HepG2 (cell line): ENCODE measurements at regions not wholly inside any gene's neighbourhood (a gene's known extent, or its start where the extent isn't known, plus 50 kb on each side); places are given as distances from the start of the nearest gene placed in this dataset.

ENCODE experiments used
- ATAC-seq: fragments of 200-7000 bp; cut with Tn5 transposase; 3 replicates; pipeline ENCODE4 v1.9.1; 2020; ENCODE audit warnings: mild to moderate bottlenecking, moderate library complexity
- BruUV-seq: library from RNA; stranded (reverse); fragments of 400-500 nt; replicated peaks from 2 replicates; lab custom pipeline; 2021; lab: Mats Ljungman, UMichigan
- CTCF ChIA-PET: fragments of 300-600 bp; formaldehyde crosslinking; extraction: SDS; loops from one replicate; lab custom pipeline; 2021; ENCODE audit warnings: low total read pairs, inconsistent platforms, low intra/inter-chr PET ratio; lab: Yijun Ruan, JAX
- POLR2A ChIA-PET: fragments of 350-600 bp; sonication (Branson Sonifier 250); formaldehyde crosslinking; loops from one replicate; lab custom pipeline; 2020; ENCODE audit warnings: antibody characterized with exemption, inconsistent platforms; lab: Yijun Ruan, JAX
- DNase-seq: peaks from one replicate; pipeline ENCODE4 v3.0.0-alpha.2; 2015; ENCODE audit warnings: low spot score
- FAIRE-seq: peaks from 3 replicates; lab custom pipeline; 2011; peaks lifted over from hg19 to GRCh38; lab: Jason Lieb, UNC
- H2AFZ ChIP-seq: one replicate; pipeline ENCODE4 v1.6.1; 2011; ENCODE audit warnings: low read length, inconsistent platforms
- H3K27ac ChIP-seq: fragments of 300-600 bp; 3 replicates; pipeline ENCODE4 v1.8.0; 2011; ENCODE audit warnings: mixed run types, mild to moderate bottlenecking, mixed read lengths, low read length, inconsistent platforms; ENCODE audit not compliant: insufficient read depth; ENCODE audit errors: extremely low read length
- H3K27me3 ChIP-seq, 2 experiments: fragments of 200-600 bp in 1 of 2; 2 replicates in 1 of 2; 3 replicates in 1 of 2; pipeline versions ENCODE4 v1.6.0 to v1.8.0; 2011; ENCODE audit warnings: low read length in 2 of 2, mild to moderate bottlenecking in 2 of 2, moderate library complexity in 2 of 2, inconsistent platforms in 1 of 2; ENCODE audit not compliant: insufficient read depth in 2 of 2, control insufficient read depth in 1 of 2
- H3K36me3 ChIP-seq, 2 experiments: fragments of 200-600 bp in 1 of 2; replicated peaks in 1 of 2; 2 replicates in 1 of 2; 3 replicates in 1 of 2; pipeline versions ENCODE4 v1.5.1 to v1.8.0; 2011; ENCODE audit warnings: low read length in 2 of 2, inconsistent platforms in 1 of 2; ENCODE audit not compliant: insufficient read depth in 2 of 2, control insufficient read depth in 1 of 2
- H3K4me1 ChIP-seq: 2 replicates; pipeline ENCODE4 v1.5.1; 2012; ENCODE audit warnings: low read length, inconsistent platforms; ENCODE audit not compliant: insufficient read depth
- H3K4me2 ChIP-seq: 2 replicates; pipeline ENCODE4 v1.6.0; 2011; ENCODE audit warnings: low read depth, low read length, inconsistent platforms
- H3K4me3 ChIP-seq, 3 experiments: fragments of 200-600 bp in 1 of 3; sonication (generic), shearing (Covaris generic) in 1 of 3; replicated peaks in 1 of 3; 2 replicates each; pipeline ENCODE4 v1.5.1; 2011 to 2016; ENCODE audit warnings: low read length in 3 of 3, inconsistent platforms in 2 of 3, low read depth in 2 of 3, mild to moderate bottlenecking in 2 of 3, control low read depth in 1 of 3, mixed read lengths in 1 of 3; ENCODE audit not compliant: insufficient read depth in 1 of 3
- H3K79me2 ChIP-seq: one replicate; pipeline ENCODE4 v1.6.1; 2011; ENCODE audit warnings: low read length, inconsistent platforms; ENCODE audit not compliant: insufficient read depth
- H3K9ac ChIP-seq: 2 replicates; pipeline ENCODE4 v1.6.0; 2011; ENCODE audit warnings: mild to moderate bottlenecking, low read depth, low read length, inconsistent platforms; ENCODE audit not compliant: insufficient read depth
- H3K9me3 ChIP-seq: 2 replicates; pipeline ENCODE4 v1.5.1; 2012; ENCODE audit warnings: mild to moderate bottlenecking, low read length
- H4K20me1 ChIP-seq: 2 replicates; pipeline ENCODE4 v1.6.0; 2011; ENCODE audit warnings: inconsistent platforms, mild to moderate bottlenecking, low read length, moderate library complexity; ENCODE audit not compliant: insufficient read depth
- ATRX ChIP-seq: sonication (generic); formaldehyde crosslinking; IDR thresholded peaks from 2 replicates; pipeline ENCODE4 v1.4.0; 2020; ENCODE audit warnings: missing genetic modification reagents, borderline replicate concordance
- DRAP1 ChIP-seq: IDR thresholded peaks from 2 replicates; pipeline ENCODE4 v1.6.1; 2016; ENCODE audit warnings: missing genetic modification reagents, missing compliant biosample characterization
- FOXA1 ChIP-seq, 2 experiments: fragments of 450-650 bp in 1 of 2; sonication (generic) in 1 of 2; formaldehyde crosslinking in 1 of 2; IDR thresholded peaks; 2 replicates each; pipeline versions ENCODE4 v1.4.0 to v1.6.1; 2016 to 2020; ENCODE audit warnings: missing genetic modification reagents in 1 of 2
- HCFC1 ChIP-seq: fragments of 150-350 bp; IDR thresholded peaks from 2 replicates; pipeline ENCODE4 v1.6.1; 2014; ENCODE audit warnings: low read depth, low read length
- HINFP ChIP-seq: sonication (generic); formaldehyde crosslinking; IDR thresholded peaks from 2 replicates; pipeline ENCODE4 v1.4.0; 2020; ENCODE audit warnings: low read depth, mild to moderate bottlenecking, missing genetic modification reagents
- IKZF1 ChIP-seq: fragments of 450-650 bp; IDR thresholded peaks from 2 replicates; pipeline ENCODE4 v1.7.1; 2016
- KLF9 ChIP-seq: IDR thresholded peaks from 2 replicates; pipeline ENCODE4 v1.6.1; 2016; ENCODE audit warnings: low read depth
- THRA ChIP-seq: sonication (generic); formaldehyde crosslinking; IDR thresholded peaks from 2 replicates; pipeline ENCODE4 v1.4.0; 2020; ENCODE audit warnings: missing genetic modification reagents, borderline replicate concordance
- TOE1 ChIP-seq: sonication (generic); formaldehyde crosslinking; IDR thresholded peaks from 2 replicates; pipeline ENCODE4 v1.4.0; 2020; ENCODE audit warnings: mild to moderate bottlenecking, missing genetic modification reagents
- ZFYVE20 ChIP-seq: sonication (generic); formaldehyde crosslinking; IDR thresholded peaks from 2 replicates; pipeline ENCODE4 v1.8.0; 2023; ENCODE audit warnings: low read depth, mild to moderate bottlenecking, moderate library complexity, missing genetic modification reagents, borderline replicate concordance
- ZMAT3 ChIP-seq: sonication (generic); formaldehyde crosslinking; conservative IDR thresholded peaks from 2 replicates; pipeline ENCODE4 v1.7.0; 2021; ENCODE audit warnings: missing genetic modification reagents
- ZNF207 ChIP-seq: fragments of 450-650 bp; IDR thresholded peaks from 2 replicates; pipeline ENCODE4 v1.6.1; 2016; ENCODE audit warnings: antibody characterized with exemption, borderline replicate concordance
- ZNF646 ChIP-seq: sonication (generic); formaldehyde crosslinking; IDR thresholded peaks from 2 replicates; pipeline ENCODE4 v1.9.0; 2021; ENCODE audit warnings: mild to moderate bottlenecking, missing genetic modification reagents
- ZNF75D ChIP-seq: sonication (generic); formaldehyde crosslinking; IDR thresholded peaks from 2 replicates; pipeline ENCODE4 v1.8.1; 2023; ENCODE audit warnings: missing genetic modification reagents, mild to moderate bottlenecking, borderline replicate concordance
- WGBS: methylation state at CpG from one replicate; pipeline ENCODE4 v1.1.6; 2017; ENCODE audit warnings: low lambda C conversion rate; 5-methylcytosine and 5-hydroxymethylcytosine counted together
- in situ Hi-C: cut with HindIII; loops from 2 replicates; pipeline ENCODE4 v1.10.0; 2017; ENCODE audit warnings: low pct_unique_long_range_greater_than_20kb; ENCODE audit not compliant: extremely low pct_ligation_motif_present
- intact Hi-C: fragments of 100-400 bp; cut with micrococcal nuclease; formaldehyde crosslinking; loops from one replicate; pipeline ENCODE4 v1.10.0; 2022; ENCODE audit not compliant: unreplicated experiment

GRCh38 chr2:239589270-239589825, 188.5 kb upstream of the HDAC4 start:
- peaks cover 11 to 40% of the 10 kb centered on the region in 2 experiments; a peak in 4 of 5 replicates for H3K27me3 ChIP-seq
- FAIRE-seq = no peak
- POLR2A ChIA-PET = no interaction called here
- TF ChIP-seq ZFYVE20 (CRISPR knock-in tag) (no peak), HINFP (CRISPR knock-in tag) (no peak), ATRX (CRISPR knock-in tag) (no peak), ZNF646 (no peak), ZNF75D (CRISPR knock-in tag) (no peak), HCFC1 (no peak), ZNF207 (no peak), ZMAT3 (CRISPR knock-in tag) (no peak), DRAP1 (CRISPR knock-in tag) (no peak), TOE1 (CRISPR knock-in tag) (no peak), KLF9 (CRISPR knock-in tag) (no peak), IKZF1 (no peak), THRA (CRISPR knock-in tag) (no peak), FOXA1 (IDR thresholded peaks at IDR 0.05) (no peak), FOXA1 (CRISPR knock-in tag; IDR thresholded peaks at IDR 0.05) (no peak)

More at GRCh38 chr2:239589270-239589825, 188.5 kb upstream of the HDAC4 start:
- no peaks in the 10 kb centered on the region for H3K79me2 ChIP-seq
- H4K20me1 ChIP-seq = no peaks in the 10 kb centered on the region
- no peak for ATAC-seq
- in situ Hi-C loops (no loop called here), intact Hi-C loops (no loop called here)
- CTCF ChIA-PET = no interaction called here
- 50% methylated on average over 7 of the region's 7 CpGs for WGBS
- no peak overlapping the region for H3K4me3 ChIP-seq
- no peak overlapping the region for H3K9ac ChIP-seq
- H3K9me3 ChIP-seq = peaks cover 19% of the 10 kb centered on the region
- H3K36me3 ChIP-seq = no peaks in the 10 kb centered on the region
- BruUV-seq = no TSS peak
- H3K27ac ChIP-seq = no peak overlapping the region
- DNase-seq = no peak
- H2AFZ ChIP-seq = no peak overlapping the region
- H3K4me2 ChIP-seq = no peak overlapping the region
- no peaks in the 10 kb centered on the region for H3K4me1 ChIP-seq
